HG02973 (cell line): ENCODE measurements at regions not wholly inside any gene's neighbourhood (a gene's known extent, or its start where the extent isn't known, plus 50 kb on each side); places are given as distances from the start of the nearest gene placed in this dataset.
"Not testable (repeated sequence)": the region's sequence is repeated elsewhere in the genome, so short reads cannot be mapped to it uniquely, and the experiment has no call there.

ENCODE experiments used
- ATAC-seq: cut with Tn5 transposase; IDR thresholded peaks from one replicate; pipeline ENCODE4 v1.9.1; 2021; ENCODE audit warnings: moderate library complexity; ENCODE audit not compliant: unreplicated experiment

GRCh38 chr9:104980039-104980654 is 52.2 kb upstream of the ABCA1 start:
- ATAC-seq = no peak

- ATAC-seq = no peak
These were observed 53.7 kb upstream of the ABCA1 start for GRCh38 chr9:104981543-104982129.

GRCh38 chr9:104982543-104982942 is 54.6 kb upstream of the ABCA1 start:
- no peak for ATAC-seq

GRCh38 chr9:104983491-104983890 is 55.5 kb upstream of the ABCA1 start:
- no peak for ATAC-seq

GRCh38 chr9:104984121-104984520 is 56.2 kb upstream of the ABCA1 start:
- no peak for ATAC-seq

- no peak for ATAC-seq
These were observed 56.6 kb upstream of the ABCA1 start for GRCh38 chr9:104984542-104984941.

- ATAC-seq = no peak
These were observed 57.0 kb upstream of the ABCA1 start for GRCh38 chr9:104984948-104985347.

- ATAC-seq = no peak
These were observed 58.1 kb upstream of the ABCA1 start for GRCh38 chr9:104986096-104986495.

- no peak for ATAC-seq
These were observed 59.8 kb upstream of the ABCA1 start for GRCh38 chr9:104987743-104988142.

- ATAC-seq = no peak
These were observed 60.6 kb upstream of the ABCA1 start for GRCh38 chr9:104988539-104988938.

- ATAC-seq = peak; percentile 80
These were observed 63.4 kb upstream of the ABCA1 start for GRCh38 chr9:104991144-104991953.

- ATAC-seq = no peak
These were observed 64.7 kb upstream of the ABCA1 start for GRCh38 chr9:104992659-104993058.

- ATAC-seq = no peak
These were observed 65.5 kb upstream of the ABCA1 start for GRCh38 chr9:104993291-104993963.

GRCh38 chr9:104997536-104997935 is 69.6 kb upstream of the ABCA1 start:
- ATAC-seq = no peak

- ATAC-seq = no peak
These were observed 71.2 kb upstream of the ABCA1 start for GRCh38 chr9:104999136-104999535.

GRCh38 chr9:105000529-105000928 is 72.6 kb upstream of the ABCA1 start:
- ATAC-seq = not testable (repeated sequence)

GRCh38 chr9:105004466-105005090 is 76.6 kb upstream of the ABCA1 start:
- no peak for ATAC-seq

GRCh38 chr9:105005186-105005585 is 77.2 kb upstream of the ABCA1 start:
- ATAC-seq = no peak

- ATAC-seq = no peak
These were observed 78.6 kb upstream of the ABCA1 start for GRCh38 chr9:105006514-105006913.

GRCh38 chr9:105007143-105007542 is 79.2 kb upstream of the ABCA1 start:
- no peak for ATAC-seq

- ATAC-seq = not testable (repeated sequence)
These were observed 82.1 kb upstream of the ABCA1 start for GRCh38 chr9:105010089-105010488.
